ENCODE measurements at regions not wholly inside any gene's neighbourhood (a gene's known extent, or its start where the extent isn't known, plus 50 kb on each side); places are given as distances from the start of the nearest gene placed in this dataset.

- H3K27ac ChIP-seq (replicated peaks) = no peak overlapping the region
- no peak for TF ChIP-seq CTCF (IDR thresholded peaks at IDR 0.05; ENCODE audit: insufficient read depth, low read length)
- H3K27me3 ChIP-seq (ENCODE audit: insufficient read depth, poor library complexity, severe bottlenecking) = no peaks in the 10 kb centered on the region
- DNase-seq (ENCODE audit: low read depth in 1 of 2, low spot score in 1 of 2) = no peak
- no peak overlapping the region for H3K4me3 ChIP-seq (replicated peaks; ENCODE audit: insufficient read depth, low read length)
Observed at GRCh38 chr7:85774986-85775385, 588.1 kb upstream of the SEMA3D start.

DNA sequence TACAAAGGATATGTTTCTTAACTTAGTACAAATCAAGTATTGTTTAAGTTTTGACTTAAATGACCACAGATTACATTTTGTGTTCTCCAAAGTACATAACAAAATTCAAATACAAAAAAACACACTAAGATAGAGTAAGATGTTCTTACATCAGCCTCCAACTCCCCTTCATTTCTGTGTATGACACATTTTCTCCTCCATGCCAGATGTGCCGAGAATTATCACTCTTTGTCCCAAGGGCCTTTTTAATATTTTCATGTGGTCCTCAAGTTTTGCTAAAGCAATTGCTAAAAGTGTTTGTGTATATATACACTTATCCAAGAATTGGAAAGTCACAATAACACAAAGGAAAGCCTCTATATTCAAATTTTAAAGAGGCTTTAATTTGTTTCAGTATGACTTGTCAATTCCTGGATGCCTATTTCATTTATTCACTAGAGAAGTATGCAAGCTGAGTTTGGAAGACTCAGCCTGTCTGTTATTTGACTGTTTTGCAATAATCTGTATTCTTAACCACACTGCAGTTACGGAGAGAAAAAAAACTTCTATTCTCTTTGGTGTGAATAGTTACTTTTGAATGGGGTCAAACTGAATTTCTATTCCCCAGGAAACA is 586.4 kb upstream of the SEMA3D start:
- Histone ChIP-seq H3K27ac (replicated peaks) (no peak overlapping the region), H3K27me3 (ENCODE audit: insufficient read depth, poor library complexity, severe bottlenecking) (no peaks in the 10 kb centered on the region), H3K4me3 (replicated peaks; ENCODE audit: insufficient read depth, low read length) (no peak overlapping the region)
- no peak for DNase-seq (ENCODE audit: low read depth in 1 of 2, low spot score in 1 of 2)
- TF ChIP-seq GABPA (IDR thresholded peaks at IDR 0.05; ENCODE audit: low read depth) = no peak
- TF ChIP-seq SPI1 (IDR thresholded peaks at IDR 0.05; ENCODE audit: borderline replicate concordance, low read depth) = no peak
- no peak for TF ChIP-seq POLR2AphosphoS5 (IDR thresholded peaks at IDR 0.05; ENCODE audit: low read depth)
- TF ChIP-seq, protein P1, sequence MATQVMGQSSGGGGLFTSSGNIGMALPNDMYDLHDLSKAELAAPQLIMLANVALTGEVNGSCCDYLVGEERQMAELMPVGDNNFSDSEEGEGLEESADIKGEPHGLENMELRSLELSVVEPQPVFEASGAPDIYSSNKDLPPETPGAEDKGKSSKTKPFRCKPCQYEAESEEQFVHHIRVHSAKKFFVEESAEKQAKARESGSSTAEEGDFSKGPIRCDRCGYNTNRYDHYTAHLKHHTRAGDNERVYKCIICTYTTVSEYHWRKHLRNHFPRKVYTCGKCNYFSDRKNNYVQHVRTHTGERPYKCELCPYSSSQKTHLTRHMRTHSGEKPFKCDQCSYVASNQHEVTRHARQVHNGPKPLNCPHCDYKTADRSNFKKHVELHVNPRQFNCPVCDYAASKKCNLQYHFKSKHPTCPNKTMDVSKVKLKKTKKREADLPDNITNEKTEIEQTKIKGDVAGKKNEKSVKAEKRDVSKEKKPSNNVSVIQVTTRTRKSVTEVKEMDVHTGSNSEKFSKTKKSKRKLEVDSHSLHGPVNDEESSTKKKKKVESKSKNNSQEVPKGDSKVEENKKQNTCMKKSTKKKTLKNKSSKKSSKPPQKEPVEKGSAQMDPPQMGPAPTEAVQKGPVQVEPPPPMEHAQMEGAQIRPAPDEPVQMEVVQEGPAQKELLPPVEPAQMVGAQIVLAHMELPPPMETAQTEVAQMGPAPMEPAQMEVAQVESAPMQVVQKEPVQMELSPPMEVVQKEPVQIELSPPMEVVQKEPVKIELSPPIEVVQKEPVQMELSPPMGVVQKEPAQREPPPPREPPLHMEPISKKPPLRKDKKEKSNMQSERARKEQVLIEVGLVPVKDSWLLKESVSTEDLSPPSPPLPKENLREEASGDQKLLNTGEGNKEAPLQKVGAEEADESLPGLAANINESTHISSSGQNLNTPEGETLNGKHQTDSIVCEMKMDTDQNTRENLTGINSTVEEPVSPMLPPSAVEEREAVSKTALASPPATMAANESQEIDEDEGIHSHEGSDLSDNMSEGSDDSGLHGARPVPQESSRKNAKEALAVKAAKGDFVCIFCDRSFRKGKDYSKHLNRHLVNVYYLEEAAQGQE (IDR thresholded peaks at IDR 0.05; ENCODE audit: insufficient replicate concordance, low read depth) = no peak
- TF ChIP-seq CTCF (IDR thresholded peaks at IDR 0.05; ENCODE audit: insufficient read depth, low read length) = no peak

DNA sequence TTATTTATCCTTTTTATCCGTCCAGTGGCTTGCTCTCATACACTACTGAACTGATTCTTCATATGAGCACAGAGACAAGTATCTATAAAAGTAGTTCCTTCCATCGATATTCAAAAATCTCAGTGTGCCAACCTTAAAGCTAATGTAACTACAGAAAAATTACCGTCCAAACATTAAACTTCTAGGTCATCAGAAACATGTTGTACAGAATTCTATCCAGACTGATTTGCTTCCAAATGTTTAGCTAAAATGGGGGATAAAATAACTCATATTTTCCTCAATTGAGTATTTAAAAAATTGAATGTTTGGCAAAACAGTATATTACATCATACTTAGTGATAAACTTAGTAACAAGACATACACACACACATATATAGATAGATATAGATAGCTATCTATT is 584.7 kb upstream of the SEMA3D start:
- H3K4me3 ChIP-seq (replicated peaks; ENCODE audit: insufficient read depth, low read length) = no peak overlapping the region
- DNase-seq (ENCODE audit: low read depth in 1 of 2, low spot score in 1 of 2) = no peak
- no peak overlapping the region for H3K27ac ChIP-seq (replicated peaks)
- TF ChIP-seq POLR2AphosphoS5 (IDR thresholded peaks at IDR 0.05; ENCODE audit: low read depth) (no peak), CTCF (IDR thresholded peaks at IDR 0.05; ENCODE audit: insufficient read depth, low read length) (no peak), GABPA (IDR thresholded peaks at IDR 0.05; ENCODE audit: low read depth) (no peak), SPI1 (IDR thresholded peaks at IDR 0.05; ENCODE audit: borderline replicate concordance, low read depth) (no peak)
- TF ChIP-seq, protein P1 (IDR thresholded peaks at IDR 0.05; ENCODE audit: insufficient replicate concordance, low read depth) = no peak
- no peaks in the 10 kb centered on the region for H3K27me3 ChIP-seq (ENCODE audit: insufficient read depth, poor library complexity, severe bottlenecking)

GRCh38 chr7:85770332-85770731 is 583.5 kb upstream of the SEMA3D start:
- no peak for DNase-seq (ENCODE audit: low read depth in 1 of 2, low spot score in 1 of 2)
- Histone ChIP-seq H3K27ac (replicated peaks) (no peak overlapping the region), H3K4me3 (replicated peaks; ENCODE audit: insufficient read depth, low read length) (no peak overlapping the region), H3K27me3 (ENCODE audit: insufficient read depth, poor library complexity, severe bottlenecking) (no peaks in the 10 kb centered on the region)
- TF ChIP-seq CTCF (IDR thresholded peaks at IDR 0.05; ENCODE audit: insufficient read depth, low read length) (no peak), GABPA (IDR thresholded peaks at IDR 0.05; ENCODE audit: low read depth) (no peak), SPI1 (IDR thresholded peaks at IDR 0.05; ENCODE audit: borderline replicate concordance, low read depth) (no peak), POLR2AphosphoS5 (IDR thresholded peaks at IDR 0.05; ENCODE audit: low read depth) (no peak)
- TF ChIP-seq, protein P1 (IDR thresholded peaks at IDR 0.05; ENCODE audit: insufficient replicate concordance, low read depth) = no peak

All from HL-60 (cell line).